CD14-positive monocyte (primary cell): ENCODE measurements at regions not wholly inside any gene's neighbourhood (a gene's known extent, or its start where the extent isn't known, plus 50 kb on each side); places are given as distances from the start of the nearest gene placed in this dataset.

Experiments used
- DNase-seq, 3 donors: peaks; one replicate each; pipeline ENCODE4 v3.0.0-alpha.2; 2011 to 2022
- H2AFZ ChIP-seq: 2 replicates; pipeline ENCODE4 v1.6.0; 2012; ENCODE audit warnings: mild to moderate bottlenecking, low read depth, low read length, inconsistent platforms; ENCODE audit not compliant: insufficient read depth, poor library complexity, severe bottlenecking
- H3K27ac ChIP-seq, 2 donors: 1 replicate in 1 of 2; 2 replicates in 1 of 2; pipeline ENCODE4 v1.5.1; 2012 to 2013; ENCODE audit warnings: low read length in 2 of 2, control low read depth in 1 of 2, inconsistent platforms in 1 of 2, low read depth in 1 of 2, mild to moderate bottlenecking in 1 of 2
- H3K27me3 ChIP-seq, 2 donors: one replicate each; pipeline versions ENCODE4 v1.6.0 to v1.6.1; 2011 to 2013; ENCODE audit warnings: low read length in 2 of 2; ENCODE audit not compliant: control insufficient read depth in 2 of 2, insufficient read depth in 2 of 2
- H3K36me3 ChIP-seq, 2 donors: replicated peaks in 1 of 2; 1 replicate in 1 of 2; 2 replicates in 1 of 2; pipeline versions ENCODE4 v1.5.1 to v1.6.1; 2012 to 2013; ENCODE audit warnings: low read length in 2 of 2, control low read depth in 1 of 2, inconsistent platforms in 1 of 2, mild to moderate bottlenecking in 1 of 2; ENCODE audit not compliant: insufficient read depth in 2 of 2, control insufficient read depth in 1 of 2
- H3K4me1 ChIP-seq, 2 donors: 1 replicate in 1 of 2; 2 replicates in 1 of 2; pipeline versions ENCODE4 v1.5.1 to v1.6.1; 2012 to 2013; ENCODE audit warnings: low read length in 2 of 2, control low read depth in 1 of 2, inconsistent platforms in 1 of 2, mild to moderate bottlenecking in 1 of 2, moderate library complexity in 1 of 2; ENCODE audit not compliant: insufficient read depth in 2 of 2, control insufficient read depth in 1 of 2
- H3K4me2 ChIP-seq: replicated peaks from 2 replicates; pipeline ENCODE3; 2012; ENCODE audit warnings: low read length, moderate library complexity, mild to moderate bottlenecking; ENCODE audit not compliant: poor library complexity, severe bottlenecking; ENCODE audit errors: extremely low read depth
- H3K4me3 ChIP-seq, 3 experiments: fragments of 200-600 bp in 1 of 3; sonication (generic) in 1 of 3; replicated peaks in 1 of 3; 1 replicate in 2 of 3; 2 replicates in 1 of 3; pipeline ENCODE4 v1.5.1; 2011 to 2013; ENCODE audit warnings: low read length in 3 of 3, mild to moderate bottlenecking in 3 of 3, control low read depth in 2 of 3, low read depth in 2 of 3, inconsistent platforms in 1 of 3, moderate library complexity in 1 of 3
- H3K79me2 ChIP-seq: 2 replicates; pipeline ENCODE4 v1.6.0; 2012; ENCODE audit warnings: mild to moderate bottlenecking, control low read depth, inconsistent platforms, low read length, moderate library complexity; ENCODE audit not compliant: insufficient read depth
- H3K9ac ChIP-seq: 2 replicates; pipeline ENCODE4 v1.6.0; 2017; ENCODE audit warnings: low read length, mild to moderate bottlenecking; ENCODE audit not compliant: insufficient read depth, poor library complexity, severe bottlenecking
- H3K9me3 ChIP-seq, 2 donors: replicated peaks in 1 of 2; 1 replicate in 1 of 2; 2 replicates in 1 of 2; pipeline versions ENCODE4 v1.5.1 to v1.6.1; 2012 to 2013; ENCODE audit warnings: low read length in 2 of 2, control low read depth in 1 of 2; ENCODE audit not compliant: control insufficient read depth in 1 of 2, insufficient read depth in 1 of 2
- H4K20me1 ChIP-seq: 2 replicates; pipeline ENCODE4 v1.6.0; 2012; ENCODE audit warnings: mild to moderate bottlenecking, low read length, control low read depth, moderate library complexity; ENCODE audit not compliant: insufficient read depth
- H3K27ac Mint-ChIP-seq, 7 donors: one replicate each; pipeline ENCODE4 v1.8.0; 2020; ENCODE audit warnings: mild to moderate bottlenecking in 7 of 7, mixed read lengths in 7 of 7, moderate library complexity in 6 of 7, inconsistent platforms in 2 of 7
- H3K27me3 Mint-ChIP-seq, 3 donors: one replicate each; pipeline ENCODE4 v1.8.0; 2021 to 2022; ENCODE audit warnings: low read depth in 3 of 3, mild to moderate bottlenecking in 3 of 3, mixed read lengths in 3 of 3, moderate library complexity in 3 of 3, inconsistent platforms in 1 of 3
- H3K36me3 Mint-ChIP-seq, 2 donors: one replicate each; pipeline ENCODE4 v1.8.0; 2020; ENCODE audit warnings: mixed read lengths in 2 of 2, inconsistent platforms in 1 of 2, mild to moderate bottlenecking in 1 of 2
- H3K4me1 Mint-ChIP-seq: one replicate; pipeline ENCODE4 v1.8.0; 2020; ENCODE audit warnings: mild to moderate bottlenecking, mixed read lengths
- H3K4me3 Mint-ChIP-seq, 2 donors: one replicate each; pipeline ENCODE4 v1.8.0; 2020; ENCODE audit warnings: mild to moderate bottlenecking in 2 of 2, mixed read lengths in 2 of 2, moderate library complexity in 1 of 2
- H3K9me3 Mint-ChIP-seq, 7 donors: one replicate each; pipeline ENCODE4 v1.8.0; 2020 to 2022; ENCODE audit warnings: mixed read lengths in 7 of 7, mild to moderate bottlenecking in 6 of 7, moderate library complexity in 6 of 7, inconsistent platforms in 2 of 7
- CTCF ChIP-seq: fragments of 200-600 bp; IDR thresholded peaks from one replicate; pipeline ENCODE4 v1.8.0; 2022; ENCODE audit warnings: antibody characterized with exemption, mild to moderate bottlenecking
- WGBS: methylation state at CpG from one replicate; pipeline ENCODE4 v1.1.5; 2013; ENCODE audit warnings: missing lambda C conversion rate; ENCODE audit not compliant: insufficient coverage; 5-methylcytosine and 5-hydroxymethylcytosine counted together
- intact Hi-C, 2 donors: fragments of 100-400 bp; cut with micrococcal nuclease; formaldehyde crosslinking; loops; one replicate each; pipeline versions ENCODE4 v1.15.0 to v1.15.1; 2023

DNA sequence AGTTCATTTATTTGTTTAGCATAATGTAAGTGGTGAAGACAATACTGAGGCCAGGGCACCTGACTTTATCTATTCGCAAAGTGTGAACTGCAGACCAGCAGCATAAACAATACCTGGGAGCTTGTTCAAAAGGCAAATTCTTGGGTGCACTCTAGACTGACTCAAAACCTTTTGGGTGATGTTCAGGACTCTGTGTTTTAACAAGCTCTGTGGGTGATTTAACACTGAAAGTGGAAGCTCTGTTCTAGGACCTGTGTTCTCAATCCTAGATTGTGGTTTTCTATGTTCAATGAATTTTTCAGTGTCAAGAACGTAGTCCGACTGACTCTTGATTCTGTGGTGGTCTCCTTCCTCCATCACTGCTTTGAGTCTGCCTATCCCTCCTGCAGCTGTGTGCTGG is 71.9 kb downstream of the GPR88 start:
- H3K36me3 ChIP-seq = no peaks in the 10 kb centered on the region
- no peak overlapping the region for H3K27ac ChIP-seq
- intact Hi-C loops = no loop called here
- WGBS = 100% methylated on average over 2 of the region's 3 CpGs
- no peak overlapping the region for H3K9ac ChIP-seq
- Mint-ChIP-seq H3K27me3 (peaks cover 0 to 1% (median 0%) of the 10 kb centered on the region in 3 donors), H3K9me3 (peaks cover 0 to 1% (median 0%) of the 10 kb centered on the region in 7 donors), H3K4me3 (no peak overlapping the region), H3K36me3 (no peaks in the 10 kb centered on the region), H3K4me1 (no peaks in the 10 kb centered on the region), H3K27ac (no peak overlapping the region)
- H4K20me1 ChIP-seq = no peaks in the 10 kb centered on the region
- DNase-seq = no peak
- H2AFZ ChIP-seq = no peak overlapping the region
- no peak overlapping the region for H3K4me3 ChIP-seq
- no peaks in the 10 kb centered on the region for H3K9me3 ChIP-seq
- no peaks in the 10 kb centered on the region for H3K79me2 ChIP-seq
- no peak for TF ChIP-seq CTCF
- H3K4me1 ChIP-seq = no peaks in the 10 kb centered on the region
- H3K27me3 ChIP-seq = no peaks in the 10 kb centered on the region
- no peak overlapping the region for H3K4me2 ChIP-seq

GRCh38 chr1:100611086-100611485 is 73.1 kb downstream of the GPR88 start:
- H3K4me1 Mint-ChIP-seq = no peaks in the 10 kb centered on the region
- H3K4me3 ChIP-seq = no peak overlapping the region
- DNase-seq = no peak
- H3K4me3 Mint-ChIP-seq = no peak overlapping the region
- H3K36me3 Mint-ChIP-seq = no peaks in the 10 kb centered on the region
- H3K27me3 ChIP-seq = no peaks in the 10 kb centered on the region
- no peak for TF ChIP-seq CTCF
- intact Hi-C loops = no loop called here
- no peak overlapping the region for H3K27ac ChIP-seq
- no peaks in the 10 kb centered on the region for H4K20me1 ChIP-seq
- H3K4me2 ChIP-seq = no peak overlapping the region
- no peaks in the 10 kb centered on the region for H3K36me3 ChIP-seq
- no peaks in the 10 kb centered on the region for H3K9me3 ChIP-seq
- H3K9ac ChIP-seq = no peak overlapping the region
- H3K27ac Mint-ChIP-seq = no peak overlapping the region
- WGBS = no CpG with 5 or more reads among the region's 3 CpGs
- H2AFZ ChIP-seq = no peak overlapping the region
- H3K4me1 ChIP-seq = no peaks in the 10 kb centered on the region
- peaks cover 0 to 2% (median 0%) of the 10 kb centered on the region in 3 donors for H3K27me3 Mint-ChIP-seq
- H3K79me2 ChIP-seq = no peaks in the 10 kb centered on the region
- peaks cover 0 to 1% (median 0%) of the 10 kb centered on the region in 7 donors for H3K9me3 Mint-ChIP-seq
